OCI-LY1 (cell line): ENCODE measurements at regions not wholly inside any gene's neighbourhood (a gene's known extent, or its start where the extent isn't known, plus 50 kb on each side); places are given as distances from the start of the nearest gene placed in this dataset.

ENCODE experiments used
- CTCF ChIP-seq: fragments of 200-600 bp; sonication (generic), shearing (Covaris generic); IDR thresholded peaks from 2 replicates; pipeline ENCODE4 v1.5.1; 2017; ENCODE audit warnings: mild to moderate bottlenecking, antibody characterized with exemption, low read length, moderate library complexity, mixed read lengths
- EZH2 ChIP-seq: fragments of 200-600 bp; sonication (generic), shearing (Covaris generic); IDR thresholded peaks from 2 replicates; pipeline ENCODE4 v1.8.0; 2017; ENCODE audit warnings: borderline replicate concordance, mixed run types, mild to moderate bottlenecking, antibody characterized with exemption, low read length, moderate library complexity, mixed read lengths

GRCh38 chr3:59321881-59322540 lies 272.2 kb upstream of the CFAP20DC start:
- no peak for TF ChIP-seq CTCF
- TF ChIP-seq EZH2: no peak
